Neural cell (in vitro differentiated cells): ENCODE measurements at regions not wholly inside any gene's neighbourhood (a gene's known extent, or its start where the extent isn't known, plus 50 kb on each side); places are given as distances from the start of the nearest gene placed in this dataset.

Experiments used
- H2AFZ ChIP-seq: fragments of 200-600, 300-800 bp; sonication (generic), shearing (Covaris generic); 2 replicates; pipeline ENCODE4 v1.6.0; 2014; ENCODE audit warnings: low read depth, mild to moderate bottlenecking, antibody characterized with exemption, low read length, moderate library complexity
- H3F3A ChIP-seq: fragments of 200-600 bp; shearing (Covaris generic); 2 replicates; pipeline ENCODE4 v1.6.1; 2016; ENCODE audit warnings: mild to moderate bottlenecking, moderate library complexity, mixed read lengths, antibody characterized with exemption, low read length; ENCODE audit not compliant: insufficient read depth, poor library complexity, severe bottlenecking
- H3K27ac ChIP-seq: fragments of 200-600, 300-800 bp; sonication (generic), shearing (Covaris generic); 2 replicates; pipeline ENCODE4 v1.5.1; 2014; ENCODE audit warnings: mild to moderate bottlenecking, low read length, moderate library complexity
- H3K27me3 ChIP-seq: fragments of 300-800, 200-600 bp; sonication (generic), shearing (Covaris generic); 2 replicates; pipeline ENCODE4 v1.6.0; 2014; ENCODE audit warnings: mild to moderate bottlenecking, low read depth, low read length, moderate library complexity; ENCODE audit not compliant: insufficient read depth
- H3K36me3 ChIP-seq: fragments of 300-800, 200-600 bp; sonication (generic), shearing (Covaris generic); 2 replicates; pipeline ENCODE4 v1.5.1; 2014; ENCODE audit warnings: mild to moderate bottlenecking, antibody characterized with exemption, low read length, moderate library complexity; ENCODE audit not compliant: insufficient read depth
- H3K4me2 ChIP-seq: fragments of 300-800, 200-600 bp; sonication (generic), shearing (Covaris generic); 2 replicates; pipeline ENCODE4 v1.6.0; 2014; ENCODE audit warnings: mild to moderate bottlenecking, low read length
- H3K4me3 ChIP-seq: fragments of 300-800, 200-600 bp; sonication (generic), shearing (Covaris generic); 2 replicates; pipeline ENCODE4 v1.5.1; 2014; ENCODE audit warnings: mild to moderate bottlenecking, low read length, moderate library complexity
- H3K79me2 ChIP-seq: fragments of 200-600 bp; shearing (Covaris generic); replicated peaks from 2 replicates; pipeline ENCODE4 v1.6.0; 2014; ENCODE audit warnings: mild to moderate bottlenecking, low read length, moderate library complexity; ENCODE audit not compliant: insufficient read depth
- H3K9ac ChIP-seq: fragments of 300-800, 200-600 bp; sonication (generic), shearing (Covaris generic); 2 replicates; pipeline ENCODE4 v1.6.1; 2016; ENCODE audit warnings: mild to moderate bottlenecking, low read length, mixed read lengths
- H3K9me2 ChIP-seq: fragments of 200-600 bp; shearing (Covaris generic); 2 replicates; pipeline ENCODE4 v1.6.1; 2016; ENCODE audit warnings: mild to moderate bottlenecking, low read length, mixed read lengths; ENCODE audit not compliant: insufficient read depth
- H3K9me3 ChIP-seq: fragments of 200-600, 300-800 bp; sonication (generic), shearing (Covaris generic); 2 replicates; pipeline ENCODE4 v1.6.1; 2016; ENCODE audit warnings: mild to moderate bottlenecking, mixed run types, low read length, moderate library complexity, mixed read lengths
- H4K20me1 ChIP-seq: fragments of 200-600 bp; shearing (Covaris generic); 2 replicates; pipeline ENCODE4 v1.6.1; 2016; ENCODE audit warnings: mild to moderate bottlenecking, mixed run types; ENCODE audit not compliant: insufficient read depth
- EP300 ChIP-seq: fragments of 450-650 bp; conservative IDR thresholded peaks from 2 replicates; pipeline ENCODE4 v1.6.1; 2014; ENCODE audit warnings: antibody characterized with exemption, mild to moderate bottlenecking, moderate library complexity; ENCODE audit not compliant: poor library complexity, severe bottlenecking
- EZH2 ChIP-seq: fragments of 200-600, 300-800 bp; shearing (Covaris generic), sonication (generic); IDR thresholded peaks from 2 replicates; pipeline ENCODE4 v1.6.1; 2014; ENCODE audit warnings: antibody characterized with exemption, low read length, borderline replicate concordance, mild to moderate bottlenecking; ENCODE audit not compliant: insufficient read depth, poor library complexity, severe bottlenecking
- MXI1 ChIP-seq: fragments of 450-650 bp; conservative IDR thresholded peaks from 2 replicates; pipeline ENCODE4 v1.6.1; 2014; ENCODE audit warnings: antibody characterized with exemption, mild to moderate bottlenecking; ENCODE audit not compliant: poor library complexity, severe bottlenecking
- POLR2AphosphoS5 ChIP-seq: IDR thresholded peaks from 2 replicates; pipeline ENCODE4 v1.6.1; 2012
- RAD21 ChIP-seq: fragments of 450-650 bp; conservative IDR thresholded peaks from 2 replicates; pipeline ENCODE4 v1.6.1; 2014; ENCODE audit warnings: antibody characterized with exemption, mild to moderate bottlenecking, moderate library complexity
- REST ChIP-seq: IDR thresholded peaks from 2 replicates; pipeline ENCODE4 v1.6.1; 2012; ENCODE audit warnings: borderline replicate concordance
- SMC3 ChIP-seq: fragments of 450-650 bp; conservative IDR thresholded peaks from 2 replicates; pipeline ENCODE4 v1.6.1; 2014; ENCODE audit warnings: antibody characterized with exemption, mild to moderate bottlenecking, moderate library complexity; ENCODE audit not compliant: poor library complexity
- TAF1 ChIP-seq: IDR thresholded peaks from 2 replicates; pipeline ENCODE4 v1.6.1; 2012; ENCODE audit warnings: low read depth
- TF ChIP-seq, protein P1 (sequence below): fragments of 450-650 bp; IDR thresholded peaks from 2 replicates; pipeline ENCODE4 v1.5.1; 2014; ENCODE audit warnings: antibody characterized with exemption, mild to moderate bottlenecking, moderate library complexity; ENCODE audit not compliant: poor library complexity, severe bottlenecking

GRCh38 chr20:22404419-22405170 is 179.8 kb downstream of the FOXA2 start:
- Histone ChIP-seq H3K4me2 (no peak overlapping the region), H2AFZ (no peak overlapping the region)
- TF ChIP-seq REST (no peak), RAD21 (no peak), TAF1 (no peak), EP300 (no peak), EZH2 (no peak), MXI1 (no peak), SMC3 (no peak), POLR2AphosphoS5 (no peak)
- TF ChIP-seq, protein P1, sequence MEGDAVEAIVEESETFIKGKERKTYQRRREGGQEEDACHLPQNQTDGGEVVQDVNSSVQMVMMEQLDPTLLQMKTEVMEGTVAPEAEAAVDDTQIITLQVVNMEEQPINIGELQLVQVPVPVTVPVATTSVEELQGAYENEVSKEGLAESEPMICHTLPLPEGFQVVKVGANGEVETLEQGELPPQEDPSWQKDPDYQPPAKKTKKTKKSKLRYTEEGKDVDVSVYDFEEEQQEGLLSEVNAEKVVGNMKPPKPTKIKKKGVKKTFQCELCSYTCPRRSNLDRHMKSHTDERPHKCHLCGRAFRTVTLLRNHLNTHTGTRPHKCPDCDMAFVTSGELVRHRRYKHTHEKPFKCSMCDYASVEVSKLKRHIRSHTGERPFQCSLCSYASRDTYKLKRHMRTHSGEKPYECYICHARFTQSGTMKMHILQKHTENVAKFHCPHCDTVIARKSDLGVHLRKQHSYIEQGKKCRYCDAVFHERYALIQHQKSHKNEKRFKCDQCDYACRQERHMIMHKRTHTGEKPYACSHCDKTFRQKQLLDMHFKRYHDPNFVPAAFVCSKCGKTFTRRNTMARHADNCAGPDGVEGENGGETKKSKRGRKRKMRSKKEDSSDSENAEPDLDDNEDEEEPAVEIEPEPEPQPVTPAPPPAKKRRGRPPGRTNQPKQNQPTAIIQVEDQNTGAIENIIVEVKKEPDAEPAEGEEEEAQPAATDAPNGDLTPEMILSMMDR: no peak

DNA sequence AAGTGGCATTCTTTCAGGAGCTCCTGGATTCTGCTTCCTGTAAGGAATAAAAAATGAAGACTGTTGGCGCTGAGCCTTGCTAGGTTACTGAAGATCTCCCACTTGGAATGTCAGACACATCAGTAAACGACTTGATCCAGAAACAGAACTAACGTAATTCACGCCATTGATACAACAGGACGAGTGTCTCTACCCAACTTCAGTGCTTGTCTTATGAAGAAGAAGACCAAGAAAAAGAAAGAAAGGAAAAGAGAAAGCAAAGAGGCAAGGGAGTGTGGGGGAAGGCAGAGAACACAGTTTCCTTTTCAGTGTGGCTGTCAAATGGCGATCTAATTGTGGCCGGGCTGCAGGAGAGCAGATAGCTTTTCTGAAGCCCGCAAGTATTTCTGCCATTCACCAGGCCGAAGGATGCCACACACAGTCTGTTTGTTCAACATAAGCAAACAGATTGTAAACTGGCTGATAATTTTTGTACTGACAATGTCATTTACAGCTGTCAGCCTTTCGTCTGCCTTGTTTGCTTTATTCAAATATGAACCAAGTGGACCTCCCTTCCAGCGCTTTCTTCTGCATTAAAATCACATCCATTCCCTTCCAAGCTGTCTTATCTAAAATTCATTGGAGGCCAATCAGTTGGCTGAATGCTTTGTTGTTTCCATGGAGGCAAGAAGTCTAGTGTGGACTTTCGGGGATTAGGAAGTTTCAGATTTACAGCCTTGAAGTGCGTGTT is 180.6 kb downstream of the FOXA2 start:
- no peak for TF ChIP-seq TAF1
- no peak for TF ChIP-seq MXI1
- TF ChIP-seq, protein P1: no peak
- peak; percentile 18 for TF ChIP-seq REST
- no peaks in the 10 kb centered on the region for H3K9me2 ChIP-seq
- H3K79me2 ChIP-seq: no peaks in the 10 kb centered on the region
- H3K27me3 ChIP-seq: peaks cover 75% of the 10 kb centered on the region
- no peak overlapping the region for H3K27ac ChIP-seq
- no peaks in the 10 kb centered on the region for H4K20me1 ChIP-seq
- H3K36me3 ChIP-seq: no peaks in the 10 kb centered on the region
- H2AFZ ChIP-seq: no peak overlapping the region
- H3K4me2 ChIP-seq: peak overlapping the region; percentile 34
- H3F3A ChIP-seq: no peaks in the 10 kb centered on the region
- no peaks in the 10 kb centered on the region for H3K9me3 ChIP-seq
- no peak overlapping the region for H3K9ac ChIP-seq
- H3K4me3 ChIP-seq: peak overlapping the region; percentile 50

More at GRCh38 chr20:22404419-22405170, 179.8 kb downstream of the FOXA2 start:
- Histone ChIP-seq H3F3A (no peaks in the 10 kb centered on the region), H3K4me3 (no peak overlapping the region), H4K20me1 (no peaks in the 10 kb centered on the region), H3K9me2 (no peaks in the 10 kb centered on the region), H3K79me2 (no peaks in the 10 kb centered on the region), H3K27me3 (peaks cover 71% of the 10 kb centered on the region), H3K9ac (no peak overlapping the region), H3K27ac (no peak overlapping the region), H3K9me3 (no peaks in the 10 kb centered on the region), H3K36me3 (no peaks in the 10 kb centered on the region)
